Naive thymus-derived CD4-positive, alpha-beta T cell (primary cell): ENCODE measurements at regions not wholly inside any gene's neighbourhood (a gene's known extent, or its start where the extent isn't known, plus 50 kb on each side); places are given as distances from the start of the nearest gene placed in this dataset.
"Not testable (repeated sequence)": the region's sequence is repeated elsewhere in the genome, so short reads cannot be mapped to it uniquely, and the experiment has no call there.

Experiments used
- ATAC-seq: fragments of 150-1000 bp; cut with Tn5 transposase; 2 replicates; pipeline ENCODE4 v1.10.0; 2021; ENCODE audit warnings: mild to moderate bottlenecking, moderate library complexity
- CTCF ChIA-PET: fragments of 350-600 bp; sonication (Branson Sonifier 250); formaldehyde crosslinking; loops from one replicate; lab custom pipeline; 2021; ENCODE audit warnings: antibody characterized with exemption; lab: Charles Lee
- POLR2A ChIA-PET: fragments of 350-600 bp; sonication (Branson Sonifier 250); formaldehyde crosslinking; loops from one replicate; lab custom pipeline; 2021; ENCODE audit warnings: antibody characterized with exemption, inconsistent platforms; lab: Charles Lee
- DNase-seq, 9 donors: peaks; one replicate each; pipeline versions ENCODE4 v3.0.0 to v3.0.0-alpha.2; 2020 to 2022; ENCODE audit warnings: mixed read lengths in 1 of 9
- H3K27ac ChIP-seq: one replicate; pipeline ENCODE4 v1.7.0; 2013; ENCODE audit warnings: mild to moderate bottlenecking, low read depth, low read length, moderate library complexity
- H3K27me3 ChIP-seq, 2 donors: one replicate each; pipeline ENCODE4 v1.7.0; 2013; ENCODE audit warnings: low read length in 2 of 2, mild to moderate bottlenecking in 2 of 2, moderate library complexity in 2 of 2; ENCODE audit not compliant: control insufficient read depth in 2 of 2, insufficient read depth in 2 of 2
- H3K36me3 ChIP-seq, 3 experiments: 1 replicate in 2 of 3; 2 replicates in 1 of 3; pipeline ENCODE4 v1.7.0; 2013; ENCODE audit warnings: low read length in 3 of 3, mild to moderate bottlenecking in 3 of 3, moderate library complexity in 1 of 3; ENCODE audit not compliant: insufficient read depth in 3 of 3, control insufficient read depth in 2 of 3
- H3K4me1 ChIP-seq, 2 donors: one replicate each; pipeline ENCODE4 v1.7.0; 2013; ENCODE audit warnings: low read length in 2 of 2, mild to moderate bottlenecking in 2 of 2, moderate library complexity in 1 of 2; ENCODE audit not compliant: control insufficient read depth in 2 of 2, insufficient read depth in 2 of 2
- H3K4me3 ChIP-seq: 2 replicates; pipeline ENCODE4 v1.7.0; 2013; ENCODE audit warnings: mild to moderate bottlenecking, low read length
- H3K9me3 ChIP-seq, 3 experiments: 1 replicate in 2 of 3; 2 replicates in 1 of 3; pipeline ENCODE4 v1.7.0; 2013; ENCODE audit warnings: low read length in 3 of 3; ENCODE audit not compliant: control insufficient read depth in 2 of 3
- H3K27ac Mint-ChIP-seq, 9 donors: one replicate each; pipeline ENCODE4 v1.8.0; 2020 to 2022; ENCODE audit warnings: mixed read lengths in 9 of 9, mild to moderate bottlenecking in 8 of 9, moderate library complexity in 5 of 9, inconsistent platforms in 2 of 9
- H3K27me3 Mint-ChIP-seq, 5 donors: one replicate each; pipeline ENCODE4 v1.8.0; 2021 to 2022; ENCODE audit warnings: mixed read lengths in 5 of 5, mild to moderate bottlenecking in 1 of 5
- H3K36me3 Mint-ChIP-seq, 5 donors: one replicate each; pipeline ENCODE4 v1.8.0; 2020 to 2022; ENCODE audit warnings: mixed read lengths in 5 of 5, mild to moderate bottlenecking in 3 of 5, inconsistent platforms in 1 of 5
- H3K4me1 Mint-ChIP-seq, 7 donors: one replicate each; pipeline ENCODE4 v1.8.0; 2020 to 2022; ENCODE audit warnings: mixed read lengths in 7 of 7, mild to moderate bottlenecking in 3 of 7, inconsistent platforms in 1 of 7
- H3K4me3 Mint-ChIP-seq, 10 donors: one replicate each; pipeline ENCODE4 v1.8.0; 2020 to 2022; ENCODE audit warnings: mild to moderate bottlenecking in 10 of 10, mixed read lengths in 10 of 10, moderate library complexity in 6 of 10, inconsistent platforms in 2 of 10
- H3K9me3 Mint-ChIP-seq, 11 donors: one replicate each; pipeline ENCODE4 v1.8.0; 2020 to 2022; ENCODE audit warnings: mixed read lengths in 11 of 11, mild to moderate bottlenecking in 4 of 11, inconsistent platforms in 1 of 11, moderate library complexity in 1 of 11
- intact Hi-C, 2 donors: fragments of 100-400 bp; cut with micrococcal nuclease; formaldehyde crosslinking; loops; one replicate each; pipeline ENCODE4 v1.15.1; 2023

DNA sequence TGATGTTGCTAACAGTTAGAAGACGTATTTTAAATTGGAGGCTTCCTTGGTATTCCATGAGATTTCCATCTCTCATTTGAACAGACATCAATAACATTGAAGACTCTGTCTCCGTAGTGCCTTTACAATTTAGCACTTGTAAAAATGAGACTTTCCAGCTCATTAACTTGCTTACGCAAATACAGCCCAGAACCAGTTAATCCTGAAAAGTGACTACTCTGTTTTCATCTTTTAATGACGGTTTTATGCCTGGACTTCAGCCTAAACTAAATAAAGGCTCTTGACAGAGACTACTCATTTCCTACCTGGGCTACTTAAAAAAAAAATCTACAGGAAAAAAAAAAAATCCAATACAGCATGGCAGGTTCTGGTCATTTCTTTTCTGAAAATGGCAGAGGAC, 148.6 kb downstream of the LRATD1 start:
- POLR2A ChIA-PET, result no interaction called here
- no peaks in the 10 kb centered on the region for H3K9me3 ChIP-seq
- H3K4me1 ChIP-seq, result no peaks in the 10 kb centered on the region
- ATAC-seq (no peak), DNase-seq (no peak)
- no peaks in the 10 kb centered on the region for H3K36me3 ChIP-seq
- no peaks in the 10 kb centered on the region for H3K27me3 ChIP-seq
- Mint-ChIP-seq H3K27me3 (no peaks in the 10 kb centered on the region), H3K27ac (no peak overlapping the region), H3K36me3 (no peaks in the 10 kb centered on the region), H3K4me1 (no peaks in the 10 kb centered on the region), H3K9me3 (peaks cover 5 to 22% (median 10%) of the 10 kb centered on the region in 11 donors), H3K4me3 (no peak overlapping the region)
- H3K4me3 ChIP-seq, result no peak overlapping the region
- no peak overlapping the region for H3K27ac ChIP-seq
- CTCF ChIA-PET, result no interaction called here
- intact Hi-C loops, result no loop called here

DNA sequence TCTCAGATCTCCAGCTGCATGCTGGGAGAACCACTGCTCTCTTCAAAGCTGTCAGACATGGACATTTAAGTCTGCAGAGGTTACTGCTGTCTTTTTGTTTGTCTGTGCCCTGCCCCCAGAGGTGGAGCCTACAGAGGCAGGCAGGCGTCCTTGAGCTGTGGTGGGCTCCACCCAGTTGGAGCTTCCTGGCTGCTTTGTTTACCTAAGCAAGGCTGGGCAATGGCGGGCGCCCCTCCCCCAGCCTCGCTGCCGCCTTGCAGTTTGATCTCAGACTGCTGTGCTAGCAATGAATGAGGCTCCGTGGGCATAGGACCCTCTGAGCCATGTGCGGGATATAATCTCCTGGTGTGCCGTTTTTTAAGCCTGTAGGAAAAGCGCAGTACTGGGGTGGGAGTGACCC, 156.3 kb downstream of the LRATD1 start:
- H3K4me1 ChIP-seq, H3K27ac ChIP-seq, H3K9me3 ChIP-seq, H3K27ac Mint-ChIP-seq, H3K4me3 Mint-ChIP-seq, DNase-seq, ATAC-seq, H3K4me1 Mint-ChIP-seq, H3K36me3 ChIP-seq, H3K4me3 ChIP-seq, H3K27me3 ChIP-seq, intact Hi-C loops, CTCF ChIA-PET, H3K36me3 Mint-ChIP-seq, POLR2A ChIA-PET, H3K27me3 Mint-ChIP-seq: not testable (repeated sequence)
- peaks cover 0 to 36% (median 14%) of the 10 kb centered on the region in 11 donors for H3K9me3 Mint-ChIP-seq

DNA sequence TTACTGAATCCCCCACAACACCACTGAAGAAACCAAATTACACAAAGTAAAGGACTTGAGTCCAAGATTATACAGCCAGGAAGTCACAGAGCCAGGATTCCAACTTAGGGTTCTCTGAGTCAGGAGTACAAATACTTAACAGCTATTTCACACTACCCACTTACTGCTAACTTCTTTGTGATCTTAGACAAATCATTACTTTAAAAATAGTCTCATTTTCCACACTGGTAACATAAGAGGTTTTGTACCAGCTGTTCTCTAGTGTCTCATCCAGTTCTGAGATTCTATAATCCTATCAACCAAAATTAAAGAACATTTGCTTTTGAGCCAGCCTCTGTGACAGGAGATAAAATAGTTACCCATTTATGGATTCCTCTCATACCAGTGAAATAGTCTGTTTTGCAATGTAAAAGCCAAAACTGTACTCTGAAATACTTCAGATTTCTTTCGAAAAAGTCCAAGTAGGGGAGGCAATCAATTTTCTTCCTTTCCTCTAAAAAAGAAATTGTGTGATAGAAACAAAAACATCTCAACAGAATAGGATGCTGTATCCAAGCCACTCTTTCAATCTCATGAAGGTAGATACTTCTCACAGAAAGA, 157.6 kb downstream of the LRATD1 start:
- H3K27me3 Mint-ChIP-seq, result peaks cover 0 to 6% (median 0%) of the 10 kb centered on the region in 5 donors
- Histone ChIP-seq H3K4me1 (no peaks in the 10 kb centered on the region), H3K27me3 (no peaks in the 10 kb centered on the region), H3K36me3 (no peaks in the 10 kb centered on the region), H3K4me3 (no peak overlapping the region), H3K27ac (no peak overlapping the region), H3K9me3 (no peaks in the 10 kb centered on the region)
- peaks cover 0 to 42% (median 14%) of the 10 kb centered on the region in 11 donors for H3K9me3 Mint-ChIP-seq
- POLR2A ChIA-PET, result no interaction called here
- no peaks in the 10 kb centered on the region for H3K4me1 Mint-ChIP-seq
- intact Hi-C loops, result no loop called here
- CTCF ChIA-PET, result no interaction called here
- H3K4me3 Mint-ChIP-seq, result no peak overlapping the region
- no peaks in the 10 kb centered on the region for H3K36me3 Mint-ChIP-seq
- DNase-seq, result no peak
- ATAC-seq, result no peak
- H3K27ac Mint-ChIP-seq, result no peak overlapping the region

DNA sequence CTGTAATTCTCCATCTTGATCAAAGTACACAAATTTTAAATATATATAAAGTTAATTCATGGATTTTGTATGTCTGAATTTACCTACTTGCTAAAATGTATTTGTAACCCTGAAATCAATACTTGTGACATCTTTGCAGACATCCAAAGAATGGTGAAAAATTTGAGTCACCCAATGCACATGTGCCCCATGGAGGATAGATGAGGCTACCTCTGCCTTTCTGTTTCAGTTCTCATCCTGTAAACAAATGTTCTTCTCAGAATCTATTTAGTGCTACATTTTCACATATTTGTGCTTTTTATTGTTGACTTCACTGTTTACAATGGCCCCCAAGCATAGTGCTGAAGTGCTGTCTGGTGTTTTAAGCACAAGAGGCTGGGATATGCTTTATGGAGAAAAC, 171.5 kb downstream of the LRATD1 start:
- Mint-ChIP-seq H3K4me1 (no peaks in the 10 kb centered on the region), H3K27ac (no peak overlapping the region), H3K36me3 (no peaks in the 10 kb centered on the region), H3K9me3 (peaks cover 0 to 28% (median 13%) of the 10 kb centered on the region in 11 donors), H3K27me3 (no peaks in the 10 kb centered on the region), H3K4me3 (no peak overlapping the region)
- Histone ChIP-seq H3K4me3 (no peak overlapping the region), H3K36me3 (no peaks in the 10 kb centered on the region), H3K27ac (no peak overlapping the region), H3K9me3 (no peaks in the 10 kb centered on the region), H3K4me1 (no peaks in the 10 kb centered on the region), H3K27me3 (no peaks in the 10 kb centered on the region)
- DNase-seq (no peak), ATAC-seq (no peak)
- ChIA-PET CTCF (no interaction called here), POLR2A (no interaction called here)
- intact Hi-C loops, result no loop called here

- ATAC-seq, result no peak
Observed at GRCh38 chr2:14804902-14805301, 172.4 kb downstream of the LRATD1 start.

GRCh38 chr2:14806613-14807012, 174.1 kb downstream of the LRATD1 start:
- H3K36me3 ChIP-seq, result no peaks in the 10 kb centered on the region
- ChIA-PET POLR2A (no interaction called here), CTCF (no interaction called here)
- H3K4me3 Mint-ChIP-seq, result no peak overlapping the region
- no peak overlapping the region for H3K4me3 ChIP-seq
- H3K27ac ChIP-seq, result no peak overlapping the region
- H3K9me3 ChIP-seq, result no peaks in the 10 kb centered on the region
- no peaks in the 10 kb centered on the region for H3K27me3 Mint-ChIP-seq
- no peaks in the 10 kb centered on the region for H3K36me3 Mint-ChIP-seq
- no peak overlapping the region for H3K27ac Mint-ChIP-seq
- no peaks in the 10 kb centered on the region for H3K4me1 Mint-ChIP-seq
- no peaks in the 10 kb centered on the region for H3K27me3 ChIP-seq
- DNase-seq, result no peak
- intact Hi-C loops, result no loop called here
- no peak for ATAC-seq
- H3K9me3 Mint-ChIP-seq, result peaks cover 2 to 23% (median 6%) of the 10 kb centered on the region in 11 donors
- no peaks in the 10 kb centered on the region for H3K4me1 ChIP-seq

More at GRCh38 chr2:14804902-14805301, 172.4 kb downstream of the LRATD1 start:
- no peak overlapping the region for H3K27ac ChIP-seq
- H3K4me3 ChIP-seq, result no peak overlapping the region
- no peaks in the 10 kb centered on the region for H3K36me3 Mint-ChIP-seq
- ChIA-PET CTCF (no interaction called here), POLR2A (no interaction called here)
- H3K9me3 ChIP-seq, result no peaks in the 10 kb centered on the region
- no peaks in the 10 kb centered on the region for H3K4me1 Mint-ChIP-seq
- H3K4me3 Mint-ChIP-seq, result no peak overlapping the region
- H3K9me3 Mint-ChIP-seq, result peaks cover 0 to 29% (median 12%) of the 10 kb centered on the region in 11 donors
- H3K27me3 Mint-ChIP-seq, result no peaks in the 10 kb centered on the region
- H3K27ac Mint-ChIP-seq, result no peak overlapping the region
- no peaks in the 10 kb centered on the region for H3K4me1 ChIP-seq
- no peaks in the 10 kb centered on the region for H3K36me3 ChIP-seq
- no peak for DNase-seq
- intact Hi-C loops, result no loop called here
- H3K27me3 ChIP-seq, result no peaks in the 10 kb centered on the region

DNA sequence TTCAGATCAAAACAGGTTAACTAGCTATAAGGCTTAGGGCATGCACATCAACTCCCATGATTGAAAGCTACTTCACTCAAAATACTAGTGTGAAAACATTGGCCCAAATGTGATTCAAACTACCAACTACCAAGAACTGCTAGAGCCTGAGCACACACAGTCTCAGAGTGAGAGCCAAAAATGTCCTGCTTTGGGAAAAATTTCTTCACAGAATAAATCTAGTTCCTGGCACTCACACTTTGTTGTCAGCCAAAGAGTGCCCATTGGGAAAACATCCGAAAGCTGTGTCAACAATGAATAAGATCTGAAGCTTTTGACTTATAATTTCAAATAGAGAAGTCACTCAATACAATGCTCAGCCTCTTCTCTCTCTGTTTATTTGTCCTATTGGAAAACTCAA, 182.7 kb downstream of the LRATD1 start:
- Mint-ChIP-seq H3K36me3 (peaks cover 0 to 4% (median 0%) of the 10 kb centered on the region in 5 donors), H3K4me1 (no peaks in the 10 kb centered on the region), H3K4me3 (no peak overlapping the region), H3K9me3 (peaks cover 0 to 31% (median 15%) of the 10 kb centered on the region in 11 donors), H3K27ac (no peak overlapping the region), H3K27me3 (peaks cover 0 to 12% (median 0%) of the 10 kb centered on the region in 5 donors)
- CTCF ChIA-PET, result no interaction called here
- ATAC-seq (no peak), DNase-seq (no peak)
- Histone ChIP-seq H3K9me3 (no peaks in the 10 kb centered on the region), H3K27me3 (no peaks in the 10 kb centered on the region), H3K27ac (no peak overlapping the region), H3K36me3 (no peaks in the 10 kb centered on the region), H3K4me3 (no peak overlapping the region), H3K4me1 (no peaks in the 10 kb centered on the region)
- POLR2A ChIA-PET, result no interaction called here
- intact Hi-C loops, result no loop called here
